H1 (cell line): ENCODE measurements at regions not wholly inside any gene's neighbourhood (a gene's known extent, or its start where the extent isn't known, plus 50 kb on each side); places are given as distances from the start of the nearest gene placed in this dataset.

Experiments used
- CTCF ChIA-PET: fragments of 300-600 bp; sonication (Branson Sonifier 250); formaldehyde crosslinking; loops from one replicate; lab custom pipeline; 2021; ENCODE audit not compliant: partially characterized antibody; lab: Charles Lee
- POLR2A ChIA-PET: fragments of 300-600 bp; sonication (Branson Sonifier 250); formaldehyde crosslinking; loops from one replicate; lab custom pipeline; 2021; ENCODE audit warnings: inconsistent platforms; ENCODE audit not compliant: partially characterized antibody; lab: Charles Lee
- DNase-seq, 2 experiments: peaks; one replicate each; pipeline versions ENCODE4 v3.0.0 to v3.0.0-alpha.2; 2010 to 2022; ENCODE audit warnings: low spot score in 2 of 2, low read depth in 1 of 2, mixed read lengths in 1 of 2
- FAIRE-seq: peaks from 2 replicates; lab custom pipeline; 2011; peaks lifted over from hg19 to GRCh38; lab: Jason Lieb, UNC
- H2AFZ ChIP-seq: 2 replicates; pipeline ENCODE4 v1.8.1; 2012; ENCODE audit warnings: low read length, inconsistent platforms
- H2AK5ac ChIP-seq: 2 replicates; pipeline ENCODE4 v1.6.1; 2013; ENCODE audit warnings: low read depth, low read length
- H2BK120ac ChIP-seq: replicated peaks from 2 replicates; pipeline ENCODE3; 2013; ENCODE audit warnings: low read depth, low read length, inconsistent platforms
- H2BK12ac ChIP-seq: 2 replicates; pipeline ENCODE4 v1.6.1; 2013; ENCODE audit warnings: low read depth, low read length
- H2BK15ac ChIP-seq: 2 replicates; pipeline ENCODE4 v1.6.1; 2013; ENCODE audit warnings: low read length
- H2BK20ac ChIP-seq: 2 replicates; pipeline ENCODE4 v1.6.1; 2013; ENCODE audit warnings: low read length
- H2BK5ac ChIP-seq: 2 replicates; pipeline ENCODE4 v1.6.1; 2013; ENCODE audit warnings: low read depth, low read length
- H3K14ac ChIP-seq: 2 replicates; pipeline ENCODE4 v1.6.1; 2013; ENCODE audit warnings: inconsistent platforms; ENCODE audit not compliant: insufficient read length
- H3K18ac ChIP-seq: 2 replicates; pipeline ENCODE4 v1.6.1; 2013; ENCODE audit warnings: low read length; ENCODE audit errors: extremely low read depth
- H3K23ac ChIP-seq: 2 replicates; pipeline ENCODE4 v1.6.1; 2013; ENCODE audit warnings: inconsistent platforms; ENCODE audit not compliant: insufficient read length
- H3K23me2 ChIP-seq: 2 replicates; pipeline ENCODE4 v1.6.1; 2013; ENCODE audit warnings: low read depth, low read length
- H3K27ac ChIP-seq: 2 replicates; pipeline ENCODE4 v1.6.1; 2011; ENCODE audit warnings: low read depth, low read length, inconsistent platforms
- H3K27me3 ChIP-seq, 4 experiments: replicated peaks in 1 of 4; 1 replicate in 1 of 4; 2 replicates in 3 of 4; pipeline versions ENCODE4 v1.6.1 to v1.8.1; 2011 to 2013; ENCODE audit warnings: low read length in 3 of 4, mild to moderate bottlenecking in 3 of 4, inconsistent platforms in 2 of 4, mixed read lengths in 2 of 4, moderate library complexity in 1 of 4; ENCODE audit not compliant: control insufficient read depth in 3 of 4, insufficient read depth in 3 of 4; ENCODE audit errors: extremely low read depth in 1 of 4
- H3K36me3 ChIP-seq, 4 experiments: 2 replicates each; pipeline versions ENCODE4 v1.6.1 to v1.8.1; 2011 to 2013; ENCODE audit warnings: mild to moderate bottlenecking in 4 of 4, low read length in 3 of 4, moderate library complexity in 2 of 4, control low read depth in 1 of 4, inconsistent platforms in 1 of 4; ENCODE audit not compliant: insufficient read depth in 4 of 4, control insufficient read depth in 2 of 4
- H3K4ac ChIP-seq: replicated peaks from 2 replicates; pipeline ENCODE3; 2013; ENCODE audit warnings: low read length, low read depth, mixed read lengths, inconsistent platforms; ENCODE audit not compliant: insufficient read length
- H3K4me1 ChIP-seq, 4 experiments: replicated peaks in 1 of 4; 1 replicate in 1 of 4; 2 replicates in 3 of 4; pipeline versions ENCODE4 v1.6.1 to v1.8.1; 2011 to 2013; ENCODE audit warnings: low read length in 3 of 4, inconsistent platforms in 2 of 4, mixed read lengths in 1 of 4; ENCODE audit not compliant: insufficient read depth in 4 of 4, control insufficient read depth in 3 of 4
- H3K4me2 ChIP-seq, 2 experiments: 2 replicates each; pipeline versions ENCODE4 v1.6.1 to v1.8.1; 2011 to 2013; ENCODE audit warnings: low read depth in 2 of 2, low read length in 2 of 2, control low read depth in 1 of 2, inconsistent platforms in 1 of 2, mild to moderate bottlenecking in 1 of 2; ENCODE audit not compliant: insufficient read depth in 1 of 2
- H3K4me3 ChIP-seq, 4 experiments: fragments of 200-600, 300-600 bp in 1 of 4; sonication (generic), shearing (Covaris generic), sonication (Bioruptor Twin) in 1 of 4; 2 replicates each; pipeline versions ENCODE4 v1.5.1 to v1.8.1; 2011 to 2016; ENCODE audit warnings: low read length in 4 of 4, low read depth in 3 of 4, control low read depth in 2 of 4, inconsistent platforms in 2 of 4, mild to moderate bottlenecking in 2 of 4, mixed read lengths in 1 of 4, moderate library complexity in 1 of 4; ENCODE audit not compliant: insufficient read depth in 2 of 4; ENCODE audit errors: extremely low read depth in 1 of 4
- H3K56ac ChIP-seq: replicated peaks from 2 replicates; pipeline ENCODE3; 2013; ENCODE audit warnings: low read depth, mild to moderate bottlenecking, mixed read lengths, low read length, inconsistent platforms; ENCODE audit not compliant: insufficient read length
- H3K79me1 ChIP-seq: 2 replicates; pipeline ENCODE4 v1.6.1; 2013; ENCODE audit warnings: low read depth, low read length, control low read depth
- H3K79me2 ChIP-seq, 2 experiments: 2 replicates each; pipeline versions ENCODE4 v1.6.1 to v1.8.1; 2012 to 2013; ENCODE audit warnings: low read length in 2 of 2, mild to moderate bottlenecking in 2 of 2, inconsistent platforms in 1 of 2; ENCODE audit not compliant: insufficient read depth in 2 of 2, control insufficient read depth in 1 of 2
- H3K9ac ChIP-seq, 4 experiments: replicated peaks in 1 of 4; 1 replicate in 1 of 4; 2 replicates in 3 of 4; pipeline versions ENCODE4 v1.6.1 to v1.8.1; 2011 to 2013; ENCODE audit warnings: low read depth in 3 of 4, low read length in 3 of 4, control low read depth in 2 of 4, mild to moderate bottlenecking in 2 of 4, moderate library complexity in 2 of 4, inconsistent platforms in 1 of 4; ENCODE audit errors: extremely low read depth in 1 of 4
- H3K9me3 ChIP-seq, 2 experiments: 2 replicates each; pipeline versions ENCODE4 v1.6.1 to v1.8.1; 2012 to 2013; ENCODE audit warnings: mild to moderate bottlenecking in 2 of 2, moderate library complexity in 2 of 2, control low read depth in 1 of 2, inconsistent platforms in 1 of 2, low read depth in 1 of 2, low read length in 1 of 2, mixed read lengths in 1 of 2; ENCODE audit not compliant: insufficient read depth in 2 of 2
- H4K20me1 ChIP-seq, 2 experiments: replicated peaks in 1 of 2; 2 replicates each; pipeline versions ENCODE3 to v1.8.1; 2011 to 2013; ENCODE audit warnings: inconsistent platforms in 2 of 2, low read length in 2 of 2, mild to moderate bottlenecking in 1 of 2; ENCODE audit not compliant: insufficient read depth in 2 of 2, control insufficient read depth in 1 of 2
- H4K5ac ChIP-seq: 2 replicates; pipeline ENCODE4 v1.6.1; 2013; ENCODE audit warnings: low read length, low read depth, mixed read lengths, inconsistent platforms; ENCODE audit not compliant: insufficient read length
- H4K8ac ChIP-seq: 2 replicates; pipeline ENCODE4 v1.8.0; 2013; ENCODE audit warnings: mild to moderate bottlenecking, moderate library complexity, low read length, inconsistent platforms; ENCODE audit not compliant: insufficient read depth; ENCODE audit errors: extremely low read depth
- H4K91ac ChIP-seq: replicated peaks from 2 replicates; pipeline ENCODE3; 2013; ENCODE audit warnings: low read length, mixed read lengths, inconsistent platforms; ENCODE audit not compliant: insufficient read length
- CEBPB ChIP-seq: IDR thresholded peaks from 2 replicates; pipeline ENCODE4 v1.6.1; 2012; ENCODE audit warnings: low read depth, low read length
- CHD2 ChIP-seq: IDR thresholded peaks from 2 replicates; pipeline ENCODE4 v1.6.1; 2012; ENCODE audit warnings: low read length, improper control_type of control experiment
- CREB1 ChIP-seq: IDR thresholded peaks from 2 replicates; pipeline ENCODE4 v1.6.1; 2012; ENCODE audit warnings: inconsistent platforms
- EGR1 ChIP-seq: IDR thresholded peaks from 2 replicates; pipeline ENCODE4 v1.6.1; 2011; ENCODE audit warnings: low read depth, low read length, borderline replicate concordance
- EZH2 ChIP-seq: fragments of 200-600 bp; sonication (generic); IDR thresholded peaks from 2 replicates; pipeline ENCODE4 v1.7.1; 2012; ENCODE audit warnings: low read depth, mild to moderate bottlenecking, moderate library complexity, low read length, inconsistent platforms; ENCODE audit not compliant: severe bottlenecking
- HDAC2 ChIP-seq, 2 experiments: fragments of 300-600 bp in 1 of 2; sonication (generic) in 1 of 2; IDR thresholded peaks; 2 replicates each; pipeline ENCODE4 v1.6.1; 2011 to 2012; ENCODE audit warnings: low read depth in 2 of 2, low read length in 2 of 2, mild to moderate bottlenecking in 2 of 2, moderate library complexity in 2 of 2, borderline replicate concordance in 1 of 2, inconsistent platforms in 1 of 2
- KDM1A ChIP-seq: fragments of 200-600, 300-600 bp; sonication (generic); IDR thresholded peaks from 2 replicates; pipeline ENCODE4 v1.7.1; 2016; ENCODE audit warnings: mild to moderate bottlenecking, low read length, borderline replicate concordance
- MAFK ChIP-seq: IDR thresholded peaks from 2 replicates; pipeline ENCODE4 v1.6.1; 2012; ENCODE audit warnings: low read depth, mild to moderate bottlenecking, improper control_type of control experiment, low read length
- NRF1 ChIP-seq: IDR thresholded peaks from 2 replicates; pipeline ENCODE4 v1.6.1; 2011; ENCODE audit warnings: mild to moderate bottlenecking, low read depth, low read length, improper control_type of control experiment
- POLR2A ChIP-seq, 2 experiments: IDR thresholded peaks; 1 replicate in 1 of 2; 2 replicates in 1 of 2; pipeline ENCODE4 v1.6.1; 2011; ENCODE audit warnings: low read depth in 2 of 2, low read length in 2 of 2, mild to moderate bottlenecking in 2 of 2; ENCODE audit errors: control extremely low read depth in 1 of 2
- RXRA ChIP-seq: IDR thresholded peaks from 2 replicates; pipeline ENCODE4 v1.6.1; 2011; ENCODE audit warnings: low read depth, mild to moderate bottlenecking, low read length, moderate library complexity; ENCODE audit not compliant: insufficient read depth
- SP1 ChIP-seq: IDR thresholded peaks from 2 replicates; pipeline ENCODE4 v1.6.1; 2011; ENCODE audit warnings: low read depth, low read length
- SP4 ChIP-seq: IDR thresholded peaks from 2 replicates; pipeline ENCODE4 v1.6.1; 2012; ENCODE audit warnings: low read length, inconsistent platforms
- WGBS, 2 experiments: shearing (Covaris generic) in 1 of 2; methylation state at CpG; one replicate each; pipeline versions ENCODE4 v1.1.6 to v1.1.7; 2013 to 2015; ENCODE audit warnings: low lambda C conversion rate in 2 of 2, mixed read lengths in 2 of 2, inconsistent platforms in 1 of 2, low coverage in 1 of 2, missing lambda C conversion rate in 1 of 2; ENCODE audit not compliant: insufficient replicate concordance in 2 of 2, insufficient coverage in 1 of 2, insufficient read length in 1 of 2; ENCODE audit errors: extremely low coverage in 1 of 2, missing lambda C conversion rate in 1 of 2; 5-methylcytosine and 5-hydroxymethylcytosine counted together
- TF ChIP-seq, protein P1 (sequence below): IDR thresholded peaks from 2 replicates; pipeline ENCODE4 v1.6.1; 2011; ENCODE audit warnings: low read depth, mild to moderate bottlenecking, low read length; ENCODE audit not compliant: insufficient read depth
- TF ChIP-seq, protein P2 (sequence below): IDR thresholded peaks from 2 replicates; pipeline ENCODE4 v1.6.1; 2011; ENCODE audit warnings: low read length, improper control_type of control experiment

DNA sequence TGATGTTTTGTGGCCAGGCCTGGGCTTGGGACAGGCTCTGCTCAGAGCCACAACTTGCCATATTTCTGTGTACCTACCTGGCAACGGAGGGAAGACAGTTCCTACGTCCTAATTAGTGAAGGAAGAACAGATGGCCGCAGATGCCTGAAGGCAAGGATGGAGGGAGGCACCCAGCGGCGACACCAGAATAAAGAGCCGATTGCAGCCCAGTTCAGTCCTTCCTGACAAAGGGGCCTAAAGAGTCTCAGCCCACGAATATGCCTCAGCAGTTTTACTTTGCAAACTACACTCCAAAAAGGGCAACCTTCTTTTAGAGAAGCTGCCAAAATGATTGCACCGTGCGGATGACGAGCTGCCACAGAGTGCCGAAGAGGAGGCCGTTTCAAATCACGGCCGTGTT lies 585.8 kb downstream of the GLRX3 start:
- H3K79me1 ChIP-seq, result no peaks in the 10 kb centered on the region
- no peaks in the 10 kb centered on the region; a peak in 1 of 7 replicates for H3K27me3 ChIP-seq
- H3K18ac ChIP-seq, result no peak overlapping the region
- H3K4me2 ChIP-seq, result no peak overlapping the region
- no peak overlapping the region for H3K9ac ChIP-seq
- H3K4ac ChIP-seq, result no peak overlapping the region
- H3K4me1 ChIP-seq, result no peaks in the 10 kb centered on the region
- H3K4me3 ChIP-seq, result no peak overlapping the region
- H3K14ac ChIP-seq, result no peak overlapping the region
- no peak overlapping the region for H2BK15ac ChIP-seq
- H3K79me2 ChIP-seq, result no peaks in the 10 kb centered on the region
- no peak overlapping the region for H4K91ac ChIP-seq
- 0 out of 2 replicates have a peak overlapping the region, but pooled peaks have one; percentile 35 for H2AFZ ChIP-seq
- H3K27ac ChIP-seq, result no peak overlapping the region
- DNase-seq (no peak), FAIRE-seq (no peak)
- no peak overlapping the region for H3K56ac ChIP-seq
- H4K5ac ChIP-seq, result no peak overlapping the region
- ChIA-PET POLR2A (no interaction called here), CTCF (no interaction called here)
- no peak overlapping the region for H2BK12ac ChIP-seq
- WGBS, 2 experiments, result 85% methylated on average over 14 of the region's 14 CpGs; no CpG with 5 or more reads in 1 of the 2 experiments
- no peaks in the 10 kb centered on the region for H4K20me1 ChIP-seq
- no peak overlapping the region for H2BK120ac ChIP-seq
- H3K9me3 ChIP-seq, result no peaks in the 10 kb centered on the region
- no peak overlapping the region for H2BK5ac ChIP-seq
- H4K8ac ChIP-seq, result no peak overlapping the region
- no peak overlapping the region for H2BK20ac ChIP-seq
- H3K23me2 ChIP-seq, result peaks cover 3% of the 10 kb centered on the region; the same call in 1 of the 2 replicates
- no peak overlapping the region for H3K23ac ChIP-seq
- H2AK5ac ChIP-seq, result no peak overlapping the region; the same call in 1 of the 2 replicates
- no peaks in the 10 kb centered on the region for H3K36me3 ChIP-seq
- TF ChIP-seq EZH2, result no peak
- TF ChIP-seq EGR1, result no peak
- TF ChIP-seq RXRA, result no peak
- TF ChIP-seq POLR2A (IDR thresholded peaks at IDR 0.05; ENCODE audit: control extremely low read depth in 1 of 2, low read depth in 2 of 2, low read length in 2 of 2), result no peak
- no peak for TF ChIP-seq KDM1A
- no peak for TF ChIP-seq MAFK
- TF ChIP-seq SP1, result no peak
- no peak for TF ChIP-seq HDAC2 (IDR thresholded peaks at IDR 0.05; ENCODE audit: borderline replicate concordance in 1 of 2, low read depth in 2 of 2, low read length in 2 of 2)
- TF ChIP-seq, protein P1, sequence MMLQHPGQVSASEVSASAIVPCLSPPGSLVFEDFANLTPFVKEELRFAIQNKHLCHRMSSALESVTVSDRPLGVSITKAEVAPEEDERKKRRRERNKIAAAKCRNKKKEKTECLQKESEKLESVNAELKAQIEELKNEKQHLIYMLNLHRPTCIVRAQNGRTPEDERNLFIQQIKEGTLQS, result no peak
- TF ChIP-seq NRF1, result no peak
- TF ChIP-seq SP4, result no peak
- no peak for TF ChIP-seq CREB1
- no peak for TF ChIP-seq CEBPB
- TF ChIP-seq, protein P2, sequence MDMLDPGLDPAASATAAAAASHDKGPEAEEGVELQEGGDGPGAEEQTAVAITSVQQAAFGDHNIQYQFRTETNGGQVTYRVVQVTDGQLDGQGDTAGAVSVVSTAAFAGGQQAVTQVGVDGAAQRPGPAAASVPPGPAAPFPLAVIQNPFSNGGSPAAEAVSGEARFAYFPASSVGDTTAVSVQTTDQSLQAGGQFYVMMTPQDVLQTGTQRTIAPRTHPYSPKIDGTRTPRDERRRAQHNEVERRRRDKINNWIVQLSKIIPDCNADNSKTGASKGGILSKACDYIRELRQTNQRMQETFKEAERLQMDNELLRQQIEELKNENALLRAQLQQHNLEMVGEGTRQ, result no peak
- no peak for TF ChIP-seq CHD2
